CD14-positive monocyte (primary cell): ENCODE measurements at regions not wholly inside any gene's neighbourhood (a gene's known extent, or its start where the extent isn't known, plus 50 kb on each side); places are given as distances from the start of the nearest gene placed in this dataset.
A peak's percentile ranks its signal among the peaks of the same experiment; 100 is the strongest.

Experiments
- DNase-seq, 3 donors: peaks; one replicate each; pipeline ENCODE4 v3.0.0-alpha.2; 2011 to 2022
- H2AFZ ChIP-seq: 2 replicates; pipeline ENCODE4 v1.6.0; 2012; ENCODE audit warnings: mild to moderate bottlenecking, low read depth, low read length, inconsistent platforms; ENCODE audit not compliant: insufficient read depth, poor library complexity, severe bottlenecking
- H3K27ac ChIP-seq, 2 donors: 1 replicate in 1 of 2; 2 replicates in 1 of 2; pipeline ENCODE4 v1.5.1; 2012 to 2013; ENCODE audit warnings: low read length in 2 of 2, control low read depth in 1 of 2, inconsistent platforms in 1 of 2, low read depth in 1 of 2, mild to moderate bottlenecking in 1 of 2
- H3K27me3 ChIP-seq, 2 donors: one replicate each; pipeline versions ENCODE4 v1.6.0 to v1.6.1; 2011 to 2013; ENCODE audit warnings: low read length in 2 of 2; ENCODE audit not compliant: control insufficient read depth in 2 of 2, insufficient read depth in 2 of 2
- H3K36me3 ChIP-seq, 2 donors: replicated peaks in 1 of 2; 1 replicate in 1 of 2; 2 replicates in 1 of 2; pipeline versions ENCODE4 v1.5.1 to v1.6.1; 2012 to 2013; ENCODE audit warnings: low read length in 2 of 2, control low read depth in 1 of 2, inconsistent platforms in 1 of 2, mild to moderate bottlenecking in 1 of 2; ENCODE audit not compliant: insufficient read depth in 2 of 2, control insufficient read depth in 1 of 2
- H3K4me1 ChIP-seq, 2 donors: 1 replicate in 1 of 2; 2 replicates in 1 of 2; pipeline versions ENCODE4 v1.5.1 to v1.6.1; 2012 to 2013; ENCODE audit warnings: low read length in 2 of 2, control low read depth in 1 of 2, inconsistent platforms in 1 of 2, mild to moderate bottlenecking in 1 of 2, moderate library complexity in 1 of 2; ENCODE audit not compliant: insufficient read depth in 2 of 2, control insufficient read depth in 1 of 2
- H3K4me2 ChIP-seq: replicated peaks from 2 replicates; pipeline ENCODE3; 2012; ENCODE audit warnings: low read length, moderate library complexity, mild to moderate bottlenecking; ENCODE audit not compliant: poor library complexity, severe bottlenecking; ENCODE audit errors: extremely low read depth
- H3K4me3 ChIP-seq, 3 experiments: fragments of 200-600 bp in 1 of 3; sonication (generic) in 1 of 3; replicated peaks in 1 of 3; 1 replicate in 2 of 3; 2 replicates in 1 of 3; pipeline ENCODE4 v1.5.1; 2011 to 2013; ENCODE audit warnings: low read length in 3 of 3, mild to moderate bottlenecking in 3 of 3, control low read depth in 2 of 3, low read depth in 2 of 3, inconsistent platforms in 1 of 3, moderate library complexity in 1 of 3
- H3K79me2 ChIP-seq: 2 replicates; pipeline ENCODE4 v1.6.0; 2012; ENCODE audit warnings: mild to moderate bottlenecking, control low read depth, inconsistent platforms, low read length, moderate library complexity; ENCODE audit not compliant: insufficient read depth
- H3K9ac ChIP-seq: 2 replicates; pipeline ENCODE4 v1.6.0; 2017; ENCODE audit warnings: low read length, mild to moderate bottlenecking; ENCODE audit not compliant: insufficient read depth, poor library complexity, severe bottlenecking
- H3K9me3 ChIP-seq, 2 donors: replicated peaks in 1 of 2; 1 replicate in 1 of 2; 2 replicates in 1 of 2; pipeline versions ENCODE4 v1.5.1 to v1.6.1; 2012 to 2013; ENCODE audit warnings: low read length in 2 of 2, control low read depth in 1 of 2; ENCODE audit not compliant: control insufficient read depth in 1 of 2, insufficient read depth in 1 of 2
- H4K20me1 ChIP-seq: 2 replicates; pipeline ENCODE4 v1.6.0; 2012; ENCODE audit warnings: mild to moderate bottlenecking, low read length, control low read depth, moderate library complexity; ENCODE audit not compliant: insufficient read depth
- H3K27ac Mint-ChIP-seq, 7 donors: one replicate each; pipeline ENCODE4 v1.8.0; 2020; ENCODE audit warnings: mild to moderate bottlenecking in 7 of 7, mixed read lengths in 7 of 7, moderate library complexity in 6 of 7, inconsistent platforms in 2 of 7
- H3K27me3 Mint-ChIP-seq, 3 donors: one replicate each; pipeline ENCODE4 v1.8.0; 2021 to 2022; ENCODE audit warnings: low read depth in 3 of 3, mild to moderate bottlenecking in 3 of 3, mixed read lengths in 3 of 3, moderate library complexity in 3 of 3, inconsistent platforms in 1 of 3
- H3K36me3 Mint-ChIP-seq, 2 donors: one replicate each; pipeline ENCODE4 v1.8.0; 2020; ENCODE audit warnings: mixed read lengths in 2 of 2, inconsistent platforms in 1 of 2, mild to moderate bottlenecking in 1 of 2
- H3K4me1 Mint-ChIP-seq: one replicate; pipeline ENCODE4 v1.8.0; 2020; ENCODE audit warnings: mild to moderate bottlenecking, mixed read lengths
- H3K4me3 Mint-ChIP-seq, 2 donors: one replicate each; pipeline ENCODE4 v1.8.0; 2020; ENCODE audit warnings: mild to moderate bottlenecking in 2 of 2, mixed read lengths in 2 of 2, moderate library complexity in 1 of 2
- H3K9me3 Mint-ChIP-seq, 7 donors: one replicate each; pipeline ENCODE4 v1.8.0; 2020 to 2022; ENCODE audit warnings: mixed read lengths in 7 of 7, mild to moderate bottlenecking in 6 of 7, moderate library complexity in 6 of 7, inconsistent platforms in 2 of 7
- WGBS: methylation state at CpG from one replicate; pipeline ENCODE4 v1.1.5; 2013; ENCODE audit warnings: missing lambda C conversion rate; ENCODE audit not compliant: insufficient coverage; 5-methylcytosine and 5-hydroxymethylcytosine counted together
- intact Hi-C, 2 donors: fragments of 100-400 bp; cut with micrococcal nuclease; formaldehyde crosslinking; loops; one replicate each; pipeline versions ENCODE4 v1.15.0 to v1.15.1; 2023
- TF ChIP-seq, protein P1 (sequence below): fragments of 200-600 bp; IDR thresholded peaks from one replicate; pipeline ENCODE4 v1.8.0; 2022; ENCODE audit warnings: antibody characterized with exemption, mild to moderate bottlenecking

DNA sequence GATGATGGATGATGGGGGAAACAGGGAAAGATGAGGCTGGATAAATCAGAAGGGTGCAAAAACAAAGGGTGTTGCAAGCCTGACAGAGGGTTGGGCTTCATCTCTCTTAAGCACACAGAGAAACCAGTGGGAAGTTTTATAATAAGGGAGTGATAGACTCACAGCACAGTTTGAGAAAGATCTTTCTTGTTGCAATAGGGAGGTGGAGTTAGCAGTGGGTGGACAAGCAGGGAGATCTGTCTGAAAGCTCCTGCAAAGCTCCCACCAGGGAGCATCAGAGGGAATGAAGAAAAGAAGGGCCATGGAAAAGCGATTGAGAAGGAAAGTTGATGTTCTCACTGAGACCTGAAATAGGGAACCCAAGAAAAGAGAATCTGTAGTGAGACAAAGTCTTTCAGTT, 64.9 kb downstream of the BOD1L2 start:
- Mint-ChIP-seq H3K27me3 (peaks cover 7 to 23% (median 17%) of the 10 kb centered on the region in 3 donors), H3K36me3 (no peaks in the 10 kb centered on the region), H3K27ac (no peak overlapping the region), H3K9me3 (peaks cover 0 to 3% (median 0%) of the 10 kb centered on the region in 7 donors), H3K4me3 (no peak overlapping the region), H3K4me1 (peaks cover 11% of the 10 kb centered on the region)
- DNase-seq = no peak
- Histone ChIP-seq H3K4me2 (no peak overlapping the region), H3K9ac (no peak overlapping the region), H3K27me3 (peaks cover 4 to 20% of the 10 kb centered on the region in 2 donors), H3K4me3 (no peak overlapping the region), H3K27ac (no peak overlapping the region), H3K9me3 (no peaks in the 10 kb centered on the region), H3K36me3 (no peaks in the 10 kb centered on the region), H2AFZ (no peak overlapping the region), H3K4me1 (peaks cover 0 to 6% of the 10 kb centered on the region in 2 donors), H3K79me2 (no peaks in the 10 kb centered on the region), H4K20me1 (no peaks in the 10 kb centered on the region)
- no CpG with 5 or more reads among the region's 1 CpG for WGBS
- TF ChIP-seq, protein P1, sequence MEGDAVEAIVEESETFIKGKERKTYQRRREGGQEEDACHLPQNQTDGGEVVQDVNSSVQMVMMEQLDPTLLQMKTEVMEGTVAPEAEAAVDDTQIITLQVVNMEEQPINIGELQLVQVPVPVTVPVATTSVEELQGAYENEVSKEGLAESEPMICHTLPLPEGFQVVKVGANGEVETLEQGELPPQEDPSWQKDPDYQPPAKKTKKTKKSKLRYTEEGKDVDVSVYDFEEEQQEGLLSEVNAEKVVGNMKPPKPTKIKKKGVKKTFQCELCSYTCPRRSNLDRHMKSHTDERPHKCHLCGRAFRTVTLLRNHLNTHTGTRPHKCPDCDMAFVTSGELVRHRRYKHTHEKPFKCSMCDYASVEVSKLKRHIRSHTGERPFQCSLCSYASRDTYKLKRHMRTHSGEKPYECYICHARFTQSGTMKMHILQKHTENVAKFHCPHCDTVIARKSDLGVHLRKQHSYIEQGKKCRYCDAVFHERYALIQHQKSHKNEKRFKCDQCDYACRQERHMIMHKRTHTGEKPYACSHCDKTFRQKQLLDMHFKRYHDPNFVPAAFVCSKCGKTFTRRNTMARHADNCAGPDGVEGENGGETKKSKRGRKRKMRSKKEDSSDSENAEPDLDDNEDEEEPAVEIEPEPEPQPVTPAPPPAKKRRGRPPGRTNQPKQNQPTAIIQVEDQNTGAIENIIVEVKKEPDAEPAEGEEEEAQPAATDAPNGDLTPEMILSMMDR = no peak
- intact Hi-C loops = no loop called here

DNA sequence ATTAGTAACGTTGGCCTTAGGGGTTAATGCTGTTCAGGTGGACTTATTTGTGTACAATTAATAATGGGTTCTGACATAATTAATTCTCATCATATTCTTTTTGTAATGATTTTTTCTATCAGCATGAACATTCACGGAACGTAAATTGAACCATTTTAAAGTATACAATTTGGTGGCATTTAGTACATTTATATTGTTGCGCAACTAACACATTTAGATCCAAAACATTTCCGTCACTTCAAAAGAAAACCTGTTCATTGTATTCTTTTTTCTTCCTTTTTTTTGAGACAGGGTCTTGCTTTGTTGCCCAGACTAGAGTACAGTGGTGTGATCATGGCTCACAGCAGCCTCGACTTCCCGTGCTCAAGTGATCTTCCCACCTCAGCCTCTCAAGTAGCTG, 65.8 kb downstream of the BOD1L2 start:
- H3K4me2 ChIP-seq = no peak overlapping the region
- H3K27ac Mint-ChIP-seq = no peak overlapping the region
- H3K36me3 Mint-ChIP-seq = no peaks in the 10 kb centered on the region
- H3K27me3 Mint-ChIP-seq = peaks cover 7 to 22% (median 17%) of the 10 kb centered on the region in 3 donors
- no peaks in the 10 kb centered on the region for H3K36me3 ChIP-seq
- no peak overlapping the region for H3K27ac ChIP-seq
- peaks cover 11% of the 10 kb centered on the region for H3K4me1 Mint-ChIP-seq
- H3K79me2 ChIP-seq = no peaks in the 10 kb centered on the region
- no peak for DNase-seq
- no peak overlapping the region for H2AFZ ChIP-seq
- peaks cover 4 to 20% of the 10 kb centered on the region in 2 donors for H3K27me3 ChIP-seq
- peaks cover 0 to 6% of the 10 kb centered on the region in 2 donors for H3K4me1 ChIP-seq
- intact Hi-C loops = no loop called here
- WGBS = no CpG with 5 or more reads among the region's 7 CpGs
- H3K9me3 Mint-ChIP-seq = peaks cover 0 to 3% (median 0%) of the 10 kb centered on the region in 7 donors
- H3K9me3 ChIP-seq = no peaks in the 10 kb centered on the region
- no peak overlapping the region for H3K4me3 ChIP-seq
- H3K4me3 Mint-ChIP-seq = peak overlapping the region in 1 of 2 donors; percentile 51
- TF ChIP-seq, protein P1 = no peak
- H3K9ac ChIP-seq = no peak overlapping the region
- H4K20me1 ChIP-seq = no peaks in the 10 kb centered on the region
